HCT116 (cell line): ENCODE measurements at regions not wholly inside any gene's neighbourhood (a gene's known extent, or its start where the extent isn't known, plus 50 kb on each side); places are given as distances from the start of the nearest gene placed in this dataset.

Experiments
- CEBPB ChIP-seq: IDR thresholded peaks from 2 replicates; pipeline ENCODE4 v1.6.1; 2012; ENCODE audit warnings: low read depth
- FOSL1 ChIP-seq: IDR thresholded peaks from 2 replicates; pipeline ENCODE4 v1.6.1; 2012; ENCODE audit warnings: low read depth
- POLR2AphosphoS5 ChIP-seq: IDR thresholded peaks from 2 replicates; pipeline ENCODE4 v1.6.1; 2011; ENCODE audit warnings: mild to moderate bottlenecking, low read depth, low read length, moderate library complexity
- YY1 ChIP-seq: IDR thresholded peaks from 2 replicates; pipeline ENCODE4 v1.6.1; 2011; ENCODE audit warnings: low read length, low read depth, moderate library complexity, mild to moderate bottlenecking; ENCODE audit not compliant: insufficient replicate concordance; ENCODE audit errors: extremely low read depth
- ZNF274 ChIP-seq: fragments of 200-500 bp; sonication (Bioruptor generic); IDR thresholded peaks from 2 replicates; pipeline ENCODE4 v1.6.1; 2014; ENCODE audit warnings: mild to moderate bottlenecking, low read depth, low read length, inconsistent platforms
- TF ChIP-seq, protein P1 (sequence below), 3 experiments: fragments of 200-600 bp in 1 of 3; sonication (generic) in 1 of 3; IDR thresholded peaks in 2 of 3; conservative IDR thresholded peaks in 1 of 3; 2 replicates each; pipeline ENCODE4 v1.5.1; 2012 to 2017; ENCODE audit warnings: low read depth in 2 of 3, low read length in 2 of 3, antibody characterized with exemption in 1 of 3, borderline replicate concordance in 1 of 3, control low read depth in 1 of 3, mild to moderate bottlenecking in 1 of 3, mixed read lengths in 1 of 3, mixed run types in 1 of 3, moderate library complexity in 1 of 3; ENCODE audit not compliant: insufficient read depth in 1 of 3

DNA sequence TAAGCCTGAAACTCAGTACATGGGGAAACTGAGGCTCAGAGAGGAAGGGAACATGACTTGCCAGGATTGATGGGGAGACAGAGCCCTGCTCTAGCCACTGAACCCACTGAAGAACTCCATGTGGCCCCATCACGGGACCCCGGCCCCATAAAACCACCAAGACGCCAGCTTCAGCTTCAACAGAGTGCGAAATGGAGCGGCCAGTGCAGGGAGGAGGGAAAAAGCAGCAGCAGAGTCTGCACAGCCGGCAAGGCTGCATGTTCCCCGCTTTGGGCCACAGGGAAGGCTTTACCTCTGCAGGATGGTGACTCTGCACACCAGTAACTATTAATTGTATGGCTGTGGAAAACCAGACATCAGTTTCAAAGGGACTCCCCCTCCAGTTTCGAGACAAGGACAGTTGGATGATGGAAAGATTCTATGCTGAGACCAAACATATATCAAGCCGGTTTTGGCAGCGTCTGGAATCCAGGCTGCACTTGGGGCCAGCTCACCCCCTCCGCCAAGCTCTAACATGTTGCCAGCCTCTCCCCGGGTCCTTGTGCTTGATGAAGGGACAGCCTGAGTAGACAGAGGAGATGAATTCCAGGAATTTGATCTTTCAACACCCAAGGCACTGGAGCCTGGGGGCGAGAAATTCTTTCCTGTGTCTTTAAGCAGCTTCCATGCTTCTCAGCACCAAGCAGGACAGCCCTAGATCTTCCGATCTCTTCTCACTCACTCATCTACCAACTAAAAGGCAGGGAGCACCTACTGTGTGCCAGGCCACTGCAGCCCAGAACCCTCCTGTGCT is 55.7 kb upstream of the BCL11B start:
- TF ChIP-seq YY1 (no peak), POLR2AphosphoS5 (no peak), ZNF274 (no peak), FOSL1 (no peak), CEBPB (no peak)
- TF ChIP-seq, protein P1, sequence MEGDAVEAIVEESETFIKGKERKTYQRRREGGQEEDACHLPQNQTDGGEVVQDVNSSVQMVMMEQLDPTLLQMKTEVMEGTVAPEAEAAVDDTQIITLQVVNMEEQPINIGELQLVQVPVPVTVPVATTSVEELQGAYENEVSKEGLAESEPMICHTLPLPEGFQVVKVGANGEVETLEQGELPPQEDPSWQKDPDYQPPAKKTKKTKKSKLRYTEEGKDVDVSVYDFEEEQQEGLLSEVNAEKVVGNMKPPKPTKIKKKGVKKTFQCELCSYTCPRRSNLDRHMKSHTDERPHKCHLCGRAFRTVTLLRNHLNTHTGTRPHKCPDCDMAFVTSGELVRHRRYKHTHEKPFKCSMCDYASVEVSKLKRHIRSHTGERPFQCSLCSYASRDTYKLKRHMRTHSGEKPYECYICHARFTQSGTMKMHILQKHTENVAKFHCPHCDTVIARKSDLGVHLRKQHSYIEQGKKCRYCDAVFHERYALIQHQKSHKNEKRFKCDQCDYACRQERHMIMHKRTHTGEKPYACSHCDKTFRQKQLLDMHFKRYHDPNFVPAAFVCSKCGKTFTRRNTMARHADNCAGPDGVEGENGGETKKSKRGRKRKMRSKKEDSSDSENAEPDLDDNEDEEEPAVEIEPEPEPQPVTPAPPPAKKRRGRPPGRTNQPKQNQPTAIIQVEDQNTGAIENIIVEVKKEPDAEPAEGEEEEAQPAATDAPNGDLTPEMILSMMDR (IDR thresholded peaks at IDR 0.05 in 2 of 3, conservative IDR thresholded peaks at IDR 0.05 in 1 of 3; ENCODE audit: borderline replicate concordance in 1 of 3, insufficient read depth in 1 of 3, low read depth in 2 of 3, low read length in 2 of 3), result no peak
